Retina (tissue), 1 donor: ENCODE measurements at regions not wholly inside any gene's neighbourhood (a gene's known extent, or its start where the extent isn't known, plus 50 kb on each side); places are given as distances from the start of the nearest gene placed in this dataset.
"Not testable (repeated sequence)": the region's sequence is repeated elsewhere in the genome, so short reads cannot be mapped to it uniquely, and the experiment has no call there.

Experiments used
- DNase-seq: peaks from one replicate; pipeline ENCODE4 v3.0.0-alpha.2; 2016

- DNase-seq: not testable (repeated sequence)
Measured at GRCh38 chr16:22572331-22573224, 61.9 kb downstream of the NPIPB5 start.

GRCh38 chr16:22573225-22573530 is 62.5 kb downstream of the NPIPB5 start:
- DNase-seq: not testable (repeated sequence)

- not testable (repeated sequence) for DNase-seq
Measured at GRCh38 chr16:22576506-22576905, 65.8 kb downstream of the NPIPB5 start.

- not testable (repeated sequence) for DNase-seq
Measured at GRCh38 chr16:22583195-22583594, 72.5 kb downstream of the NPIPB5 start.

GRCh38 chr16:22584459-22584858 is 73.8 kb downstream of the NPIPB5 start:
- DNase-seq: not testable (repeated sequence)

GRCh38 chr16:22584941-22585340 is 74.2 kb downstream of the NPIPB5 start:
- not testable (repeated sequence) for DNase-seq

- DNase-seq: not testable (repeated sequence)
Measured at GRCh38 chr16:22585431-22585830, 74.7 kb downstream of the NPIPB5 start.

GRCh38 chr16:22586732-22587131 is 76.0 kb downstream of the NPIPB5 start:
- DNase-seq: not testable (repeated sequence)

GRCh38 chr16:22589757-22590156 is 79.1 kb downstream of the NPIPB5 start:
- DNase-seq: not testable (repeated sequence)

- not testable (repeated sequence) for DNase-seq
Measured at GRCh38 chr16:22596445-22597045, 85.9 kb downstream of the NPIPB5 start.

GRCh38 chr16:22603744-22604143 is 93.1 kb downstream of the NPIPB5 start:
- not testable (repeated sequence) for DNase-seq

GRCh38 chr16:22606619-22607018 is 95.9 kb downstream of the NPIPB5 start:
- not testable (repeated sequence) for DNase-seq

GRCh38 chr16:22609798-22610197 is 99.1 kb downstream of the NPIPB5 start:
- DNase-seq: not testable (repeated sequence)

- DNase-seq: not testable (repeated sequence)
Measured at GRCh38 chr16:22611128-22611527, 100.4 kb downstream of the NPIPB5 start.

GRCh38 chr16:22614271-22614947 is 103.7 kb downstream of the NPIPB5 start:
- DNase-seq: no peak

GRCh38 chr16:22618842-22619241 is 108.2 kb downstream of the NPIPB5 start:
- DNase-seq: no peak

GRCh38 chr16:22621586-22622155 is 111.0 kb downstream of the NPIPB5 start:
- no peak for DNase-seq

GRCh38 chr16:22622703-22623102 is 112.0 kb downstream of the NPIPB5 start:
- DNase-seq: no peak

- no peak for DNase-seq
Measured at GRCh38 chr16:22623351-22623781, 112.7 kb downstream of the NPIPB5 start.

- no peak for DNase-seq
Measured at GRCh38 chr16:22624038-22624799, 113.5 kb downstream of the NPIPB5 start.

- DNase-seq: no peak
Measured at GRCh38 chr16:22624800-22625533, 114.3 kb downstream of the NPIPB5 start.

GRCh38 chr16:22625967-22626366 is 115.3 kb downstream of the NPIPB5 start:
- no peak for DNase-seq
